Rectal smooth muscle tissue (tissue), 1 donor: ENCODE measurements at regions not wholly inside any gene's neighbourhood (a gene's known extent, or its start where the extent isn't known, plus 50 kb on each side); places are given as distances from the start of the nearest gene placed in this dataset.

Experiments
- H3K27ac ChIP-seq: one replicate; pipeline ENCODE4 v1.7.0; 2013; ENCODE audit warnings: low read depth, low read length, inconsistent platforms
- H3K27me3 ChIP-seq: one replicate; pipeline ENCODE4 v1.7.0; 2013; ENCODE audit warnings: low read length; ENCODE audit not compliant: control insufficient read depth, insufficient read depth
- H3K36me3 ChIP-seq: one replicate; pipeline ENCODE4 v1.7.0; 2013; ENCODE audit warnings: low read length; ENCODE audit not compliant: control insufficient read depth, insufficient read depth
- H3K4me1 ChIP-seq: one replicate; pipeline ENCODE4 v1.7.0; 2013; ENCODE audit warnings: low read length; ENCODE audit not compliant: control insufficient read depth, insufficient read depth
- H3K4me3 ChIP-seq: one replicate; pipeline ENCODE4 v1.7.0; 2013; ENCODE audit warnings: low read length
- H3K9ac ChIP-seq: one replicate; pipeline ENCODE4 v1.7.0; 2013; ENCODE audit warnings: low read length

GRCh38 chr18:51522821-51523220 is 325.3 kb upstream of the MEX3C start:
- Histone ChIP-seq H3K9ac (no peak overlapping the region), H3K4me1 (no peaks in the 10 kb centered on the region), H3K27me3 (no peaks in the 10 kb centered on the region), H3K27ac (no peak overlapping the region), H3K4me3 (no peak overlapping the region), H3K36me3 (no peaks in the 10 kb centered on the region)

GRCh38 chr18:51523671-51524070 is 326.2 kb upstream of the MEX3C start:
- H3K27ac ChIP-seq: no peak overlapping the region
- no peaks in the 10 kb centered on the region for H3K4me1 ChIP-seq
- H3K36me3 ChIP-seq: no peaks in the 10 kb centered on the region
- no peaks in the 10 kb centered on the region for H3K27me3 ChIP-seq
- H3K9ac ChIP-seq: no peak overlapping the region
- H3K4me3 ChIP-seq: no peak overlapping the region

- Histone ChIP-seq H3K4me3 (no peak overlapping the region), H3K27me3 (no peaks in the 10 kb centered on the region), H3K4me1 (no peaks in the 10 kb centered on the region), H3K9ac (no peak overlapping the region), H3K36me3 (no peaks in the 10 kb centered on the region), H3K27ac (no peak overlapping the region)
Observed at GRCh38 chr18:51525453-51526225, 328.2 kb upstream of the MEX3C start.

GRCh38 chr18:51527826-51528225 is 330.3 kb upstream of the MEX3C start:
- Histone ChIP-seq H3K9ac (no peak overlapping the region), H3K27me3 (no peaks in the 10 kb centered on the region), H3K27ac (no peak overlapping the region), H3K4me1 (no peaks in the 10 kb centered on the region), H3K4me3 (no peak overlapping the region), H3K36me3 (no peaks in the 10 kb centered on the region)

GRCh38 chr18:51531501-51531900 is 334.0 kb upstream of the MEX3C start:
- Histone ChIP-seq H3K36me3 (no peaks in the 10 kb centered on the region), H3K27ac (no peak overlapping the region), H3K4me1 (no peaks in the 10 kb centered on the region), H3K27me3 (no peaks in the 10 kb centered on the region), H3K4me3 (no peak overlapping the region), H3K9ac (no peak overlapping the region)

- Histone ChIP-seq H3K4me1 (no peaks in the 10 kb centered on the region), H3K27me3 (no peaks in the 10 kb centered on the region), H3K36me3 (no peaks in the 10 kb centered on the region), H3K4me3 (no peak overlapping the region), H3K27ac (no peak overlapping the region), H3K9ac (no peak overlapping the region)
Observed at GRCh38 chr18:51537487-51537886, 340.0 kb upstream of the MEX3C start.

- no peaks in the 10 kb centered on the region for H3K36me3 ChIP-seq
- H3K4me3 ChIP-seq: no peak overlapping the region
- H3K27ac ChIP-seq: no peak overlapping the region
- no peak overlapping the region for H3K9ac ChIP-seq
- no peaks in the 10 kb centered on the region for H3K27me3 ChIP-seq
- H3K4me1 ChIP-seq: no peaks in the 10 kb centered on the region
Observed at GRCh38 chr18:51540562-51540961, 343.1 kb upstream of the MEX3C start.

- H3K9ac ChIP-seq: no peak overlapping the region
- no peak overlapping the region for H3K4me3 ChIP-seq
- no peak overlapping the region for H3K27ac ChIP-seq
- no peaks in the 10 kb centered on the region for H3K4me1 ChIP-seq
- H3K27me3 ChIP-seq: no peaks in the 10 kb centered on the region
- no peaks in the 10 kb centered on the region for H3K36me3 ChIP-seq
Observed at GRCh38 chr18:51541230-51541629, 343.7 kb upstream of the MEX3C start.

- H3K4me1 ChIP-seq: no peaks in the 10 kb centered on the region
- H3K36me3 ChIP-seq: no peaks in the 10 kb centered on the region
- no peak overlapping the region for H3K4me3 ChIP-seq
- H3K27ac ChIP-seq: no peak overlapping the region
- no peak overlapping the region for H3K9ac ChIP-seq
- H3K27me3 ChIP-seq: no peaks in the 10 kb centered on the region
Observed at GRCh38 chr18:51543658-51544155, 346.2 kb upstream of the MEX3C start.

- no peaks in the 10 kb centered on the region for H3K36me3 ChIP-seq
- H3K9ac ChIP-seq: no peak overlapping the region
- no peak overlapping the region for H3K4me3 ChIP-seq
- H3K4me1 ChIP-seq: no peaks in the 10 kb centered on the region
- no peaks in the 10 kb centered on the region for H3K27me3 ChIP-seq
- no peak overlapping the region for H3K27ac ChIP-seq
Observed at GRCh38 chr18:51545446-51545845, 348.0 kb upstream of the MEX3C start.

GRCh38 chr18:51559198-51559901 is 361.9 kb upstream of the MEX3C start:
- no peak overlapping the region for H3K9ac ChIP-seq
- no peaks in the 10 kb centered on the region for H3K36me3 ChIP-seq
- no peak overlapping the region for H3K4me3 ChIP-seq
- H3K27ac ChIP-seq: no peak overlapping the region
- H3K4me1 ChIP-seq: no peaks in the 10 kb centered on the region
- peaks cover 2% of the 10 kb centered on the region for H3K27me3 ChIP-seq

GRCh38 chr18:51559902-51560287 is 362.4 kb upstream of the MEX3C start:
- Histone ChIP-seq H3K4me1 (no peaks in the 10 kb centered on the region), H3K9ac (no peak overlapping the region), H3K27ac (no peak overlapping the region), H3K27me3 (peaks cover 2% of the 10 kb centered on the region), H3K36me3 (no peaks in the 10 kb centered on the region), H3K4me3 (no peak overlapping the region)

- no peak overlapping the region for H3K4me3 ChIP-seq
- H3K27me3 ChIP-seq: peaks cover 2% of the 10 kb centered on the region
- no peaks in the 10 kb centered on the region for H3K36me3 ChIP-seq
- no peak overlapping the region for H3K27ac ChIP-seq
- H3K9ac ChIP-seq: no peak overlapping the region
- no peaks in the 10 kb centered on the region for H3K4me1 ChIP-seq
Observed at GRCh38 chr18:51561821-51562220, 364.3 kb upstream of the MEX3C start.
